Brain microvascular endothelial cell (primary cell): ENCODE measurements at regions not wholly inside any gene's neighbourhood (a gene's known extent, or its start where the extent isn't known, plus 50 kb on each side); places are given as distances from the start of the nearest gene placed in this dataset.
A peak's percentile ranks its signal among the peaks of the same experiment; 100 is the strongest.

Experiments used
- DNase-seq: peaks from one replicate; pipeline ENCODE4 v3.0.0-alpha.2; 2020
- H3K27ac ChIP-seq: fragments of 250-450 bp; sonication (Bioruptor Pico); 2 replicates; pipeline ENCODE4 v1.5.1; 2020; ENCODE audit warnings: mild to moderate bottlenecking, moderate library complexity
- H3K27me3 ChIP-seq: fragments of 250-450 bp; sonication (Bioruptor Pico); replicated peaks from 2 replicates; pipeline ENCODE4 v1.5.1; 2020; ENCODE audit warnings: mild to moderate bottlenecking
- H3K36me3 ChIP-seq: fragments of 250-450 bp; sonication (Bioruptor Pico); replicated peaks from 2 replicates; pipeline ENCODE4 v1.5.1; 2020; ENCODE audit warnings: mild to moderate bottlenecking
- H3K4me3 ChIP-seq: 2 replicates; pipeline ENCODE4 v1.5.1; 2011; ENCODE audit warnings: low read depth, mild to moderate bottlenecking, control low read depth, low read length, moderate library complexity
- in situ Hi-C: cut with HindIII; loops from 2 replicates; pipeline ENCODE4 v1.10.0; 2017; ENCODE audit warnings: low sequenced_read_pairs, low pct_ligation_motif_present
- TF ChIP-seq, protein P1 (sequence below): IDR thresholded peaks from 2 replicates; pipeline ENCODE4 v1.5.1; 2011; ENCODE audit warnings: low read depth, mild to moderate bottlenecking, moderate library complexity, low read length, control low read depth, inconsistent platforms; ENCODE audit errors: missing control alignments

DNA sequence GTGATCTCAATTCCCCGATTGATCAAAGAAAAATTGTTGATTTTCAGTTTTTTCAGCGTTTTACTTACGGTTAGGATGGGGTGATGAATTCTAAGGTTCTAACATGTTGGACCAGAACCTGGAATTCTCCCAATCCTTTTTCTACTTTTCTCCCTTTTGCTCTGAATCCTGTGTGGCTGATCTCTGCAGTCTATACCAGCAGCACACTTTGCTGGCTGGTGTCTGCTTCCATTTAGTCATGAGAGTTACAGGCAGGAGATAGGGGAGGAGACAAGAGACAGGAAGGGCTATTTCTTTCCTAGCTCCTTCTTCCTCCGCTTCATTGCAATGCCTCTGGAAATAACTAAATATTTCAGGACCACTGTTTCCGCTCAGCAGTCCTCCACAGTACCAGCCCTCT lies 623.9 kb downstream of the CENPC start:
- no peak overlapping the region for H3K27ac ChIP-seq
- DNase-seq = no peak
- in situ Hi-C loops = no loop called here
- TF ChIP-seq, protein P1, sequence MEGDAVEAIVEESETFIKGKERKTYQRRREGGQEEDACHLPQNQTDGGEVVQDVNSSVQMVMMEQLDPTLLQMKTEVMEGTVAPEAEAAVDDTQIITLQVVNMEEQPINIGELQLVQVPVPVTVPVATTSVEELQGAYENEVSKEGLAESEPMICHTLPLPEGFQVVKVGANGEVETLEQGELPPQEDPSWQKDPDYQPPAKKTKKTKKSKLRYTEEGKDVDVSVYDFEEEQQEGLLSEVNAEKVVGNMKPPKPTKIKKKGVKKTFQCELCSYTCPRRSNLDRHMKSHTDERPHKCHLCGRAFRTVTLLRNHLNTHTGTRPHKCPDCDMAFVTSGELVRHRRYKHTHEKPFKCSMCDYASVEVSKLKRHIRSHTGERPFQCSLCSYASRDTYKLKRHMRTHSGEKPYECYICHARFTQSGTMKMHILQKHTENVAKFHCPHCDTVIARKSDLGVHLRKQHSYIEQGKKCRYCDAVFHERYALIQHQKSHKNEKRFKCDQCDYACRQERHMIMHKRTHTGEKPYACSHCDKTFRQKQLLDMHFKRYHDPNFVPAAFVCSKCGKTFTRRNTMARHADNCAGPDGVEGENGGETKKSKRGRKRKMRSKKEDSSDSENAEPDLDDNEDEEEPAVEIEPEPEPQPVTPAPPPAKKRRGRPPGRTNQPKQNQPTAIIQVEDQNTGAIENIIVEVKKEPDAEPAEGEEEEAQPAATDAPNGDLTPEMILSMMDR = no peak
- no peaks in the 10 kb centered on the region for H3K27me3 ChIP-seq
- H3K4me3 ChIP-seq = no peak overlapping the region
- no peaks in the 10 kb centered on the region for H3K36me3 ChIP-seq

DNA sequence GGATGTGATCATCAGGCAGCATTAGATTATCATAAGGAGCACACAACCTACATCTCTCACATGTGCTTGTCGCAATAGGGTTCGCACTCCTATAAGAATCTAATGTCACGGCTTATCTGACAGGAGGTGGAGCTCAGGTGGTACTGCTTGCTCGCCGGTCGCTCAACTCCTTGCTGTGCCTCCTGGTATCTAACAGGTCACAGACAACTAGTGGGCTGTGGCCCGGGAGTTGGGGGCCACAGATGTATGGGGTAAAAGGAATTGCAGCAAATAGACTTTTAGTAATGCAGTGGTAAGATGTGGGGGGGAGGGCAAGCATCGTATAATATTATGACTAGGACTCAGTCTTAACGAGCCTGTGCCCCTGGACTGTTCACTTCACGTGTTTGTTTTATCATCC lies 624.8 kb downstream of the CENPC start:
- Histone ChIP-seq H3K27me3 (no peaks in the 10 kb centered on the region), H3K36me3 (no peaks in the 10 kb centered on the region), H3K4me3 (no peak overlapping the region), H3K27ac (no peak overlapping the region)
- TF ChIP-seq, protein P1 = no peak
- no peak for DNase-seq
- in situ Hi-C loops = no loop called here

DNA sequence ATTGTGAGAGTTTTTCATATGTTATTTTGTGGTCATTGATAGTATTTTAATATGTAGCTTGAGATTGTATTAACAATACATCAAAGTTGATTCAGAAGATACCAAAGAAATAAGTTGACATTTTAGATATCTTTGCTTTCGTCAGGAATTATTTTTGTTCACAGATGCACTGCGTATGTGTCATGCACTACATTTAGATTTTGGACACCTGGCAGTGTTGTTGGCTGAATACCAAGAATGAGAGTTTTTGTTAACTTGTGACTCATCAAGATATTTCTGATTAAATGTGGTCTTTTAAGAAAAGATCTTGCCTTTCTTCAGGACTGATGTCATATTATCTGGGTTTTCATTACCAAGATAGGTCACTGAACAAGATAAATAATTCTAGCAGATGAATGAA lies 633.4 kb downstream of the CENPC start:
- H3K27me3 ChIP-seq = no peaks in the 10 kb centered on the region
- peak; percentile 86 for DNase-seq

GRCh38 chr4:66906314-66906713 lies 639.0 kb downstream of the CENPC start:
- DNase-seq = no peak
- H3K4me3 ChIP-seq = no peak overlapping the region
- TF ChIP-seq, protein P1 = no peak
- in situ Hi-C loops = no loop called here
- H3K27me3 ChIP-seq = no peaks in the 10 kb centered on the region
- no peak overlapping the region for H3K27ac ChIP-seq
- H3K36me3 ChIP-seq = no peaks in the 10 kb centered on the region

More for the DNA sequence above, 633.4 kb downstream of the CENPC start:
- Histone ChIP-seq H3K27ac (no peak overlapping the region), H3K36me3 (no peaks in the 10 kb centered on the region), H3K4me3 (no peak overlapping the region)
- in situ Hi-C loops = no loop called here
- TF ChIP-seq, protein P1 = no peak

GRCh38 chr4:66899422-66900065 lies 645.8 kb downstream of the CENPC start:
- TF ChIP-seq, protein P1 = no peak
- no peak overlapping the region for H3K27ac ChIP-seq
- no peaks in the 10 kb centered on the region for H3K27me3 ChIP-seq
- no peak for DNase-seq
- in situ Hi-C loops = no loop called here
- no peaks in the 10 kb centered on the region for H3K36me3 ChIP-seq
- H3K4me3 ChIP-seq = no peak overlapping the region

DNA sequence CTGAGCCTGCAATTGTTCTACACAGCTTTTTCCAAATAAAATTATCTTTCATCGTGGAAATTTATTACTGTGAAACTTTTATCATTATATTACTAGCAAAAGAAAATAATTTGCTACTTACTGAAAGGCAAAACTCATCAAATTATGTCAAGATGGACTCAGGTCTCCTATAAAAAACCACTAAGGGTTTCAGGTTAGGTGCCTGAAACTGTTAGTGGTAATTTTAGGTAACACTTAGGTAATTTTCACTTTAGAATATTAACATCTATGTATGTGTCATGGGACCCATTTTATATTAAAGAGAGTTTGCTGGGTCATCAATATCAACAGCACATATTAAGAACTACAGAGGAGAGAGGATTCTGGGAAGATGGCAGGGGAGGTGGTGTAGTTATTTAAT lies 651.5 kb downstream of the CENPC start:
- no peaks in the 10 kb centered on the region for H3K27me3 ChIP-seq
- H3K27ac ChIP-seq = no peak overlapping the region
- no peak for DNase-seq
- no peak overlapping the region for H3K4me3 ChIP-seq
- TF ChIP-seq, protein P1 = no peak
- no peaks in the 10 kb centered on the region for H3K36me3 ChIP-seq
- in situ Hi-C loops = no loop called here
